ENCODE measurements at regions not wholly inside any gene's neighbourhood (a gene's known extent, or its start where the extent isn't known, plus 50 kb on each side); places are given as distances from the start of the nearest gene placed in this dataset.

DNA sequence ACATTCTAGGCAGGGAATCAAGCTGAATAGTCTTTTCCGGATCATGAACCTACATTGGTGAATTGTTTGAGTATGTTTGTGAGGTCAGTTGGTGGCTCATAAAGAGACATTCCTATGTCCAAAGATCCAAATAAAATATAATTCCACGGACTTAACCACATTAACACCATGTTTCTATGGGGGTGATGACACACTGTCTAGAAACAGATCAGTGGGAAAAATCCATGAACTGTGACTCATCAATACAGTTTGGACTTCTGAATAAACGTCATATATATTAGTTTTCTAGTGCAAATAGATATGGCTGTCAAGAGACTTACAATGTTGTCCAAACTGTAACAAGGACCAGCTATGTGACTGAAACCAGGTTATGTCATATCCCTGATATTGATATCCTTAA lies 509.9 kb upstream of the TYRP1 start:
- TF ChIP-seq CTCF (IDR thresholded peaks at IDR 0.05; ENCODE audit: low read depth, low read length, missing control alignments) = no peak
- no peak for DNase-seq (ENCODE audit: low read depth)
- no peak overlapping the region for H3K4me3 ChIP-seq (ENCODE audit: low read depth, low read length)

- no peak for DNase-seq (ENCODE audit: low read depth)
- no peak overlapping the region for H3K4me3 ChIP-seq (ENCODE audit: low read depth, low read length)
- no peak for TF ChIP-seq CTCF (IDR thresholded peaks at IDR 0.05; ENCODE audit: low read depth, low read length, missing control alignments)
Measured at GRCh38 chr9:12185856-12186255, 507.3 kb upstream of the TYRP1 start.

DNA sequence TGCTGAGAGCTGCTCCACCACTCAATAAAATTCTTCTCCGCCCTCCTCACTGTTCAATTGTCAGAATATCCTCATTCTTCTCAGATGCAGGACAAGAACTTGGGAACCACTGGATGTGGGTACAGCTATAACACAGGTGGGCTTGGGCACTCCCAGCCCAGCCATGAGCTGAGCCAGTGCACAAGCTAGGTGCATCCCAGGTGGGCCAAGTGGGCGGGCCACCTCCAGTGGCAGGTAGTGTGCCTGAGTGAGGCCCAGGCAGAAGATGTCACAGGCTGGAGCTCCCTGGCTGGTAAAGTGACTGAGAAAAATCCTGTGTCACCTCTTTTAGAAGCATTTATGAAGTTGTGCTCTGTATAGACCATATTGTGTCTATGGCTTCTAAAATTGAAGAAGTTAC lies 501.6 kb upstream of the TYRP1 start:
- no peak for DNase-seq (ENCODE audit: low read depth)
- no peak overlapping the region for H3K4me3 ChIP-seq (ENCODE audit: low read depth, low read length)
- no peak for TF ChIP-seq CTCF (IDR thresholded peaks at IDR 0.05; ENCODE audit: low read depth, low read length, missing control alignments)

- no peak for TF ChIP-seq CTCF (IDR thresholded peaks at IDR 0.05; ENCODE audit: low read depth, low read length, missing control alignments)
- no peak overlapping the region for H3K4me3 ChIP-seq (ENCODE audit: low read depth, low read length)
- no peak for DNase-seq (ENCODE audit: low read depth)
Measured at GRCh38 chr9:12194731-12195130, 498.5 kb upstream of the TYRP1 start.

- H3K4me3 ChIP-seq (ENCODE audit: low read depth, low read length) = no peak overlapping the region
- TF ChIP-seq CTCF (IDR thresholded peaks at IDR 0.05; ENCODE audit: low read depth, low read length, missing control alignments) = no peak
- DNase-seq (ENCODE audit: low read depth) = no peak
Measured at GRCh38 chr9:12195456-12195855, 497.7 kb upstream of the TYRP1 start.

DNA sequence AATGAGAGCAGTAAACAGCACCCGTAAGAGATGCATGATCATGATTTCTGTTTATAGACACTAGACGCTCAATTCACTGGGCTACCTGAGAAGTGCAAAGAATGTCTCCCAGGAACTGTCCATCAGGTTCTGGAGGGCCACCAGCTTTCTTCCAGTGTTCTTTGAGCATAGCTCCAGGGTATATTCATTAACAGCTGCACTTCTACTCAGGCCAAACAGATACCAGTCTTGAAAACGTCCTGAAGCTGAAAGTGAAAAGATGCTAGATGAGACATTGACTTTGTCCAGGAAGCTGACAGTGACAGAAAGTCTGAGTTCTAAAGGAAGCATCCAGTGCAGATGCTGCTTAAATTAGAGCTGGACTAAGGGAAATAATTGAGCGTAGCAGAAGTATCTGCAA lies 488.7 kb upstream of the TYRP1 start:
- no peak for TF ChIP-seq CTCF (IDR thresholded peaks at IDR 0.05; ENCODE audit: low read depth, low read length, missing control alignments)
- DNase-seq (ENCODE audit: low read depth) = no peak
- no peak overlapping the region for H3K4me3 ChIP-seq (ENCODE audit: low read depth, low read length)

DNA sequence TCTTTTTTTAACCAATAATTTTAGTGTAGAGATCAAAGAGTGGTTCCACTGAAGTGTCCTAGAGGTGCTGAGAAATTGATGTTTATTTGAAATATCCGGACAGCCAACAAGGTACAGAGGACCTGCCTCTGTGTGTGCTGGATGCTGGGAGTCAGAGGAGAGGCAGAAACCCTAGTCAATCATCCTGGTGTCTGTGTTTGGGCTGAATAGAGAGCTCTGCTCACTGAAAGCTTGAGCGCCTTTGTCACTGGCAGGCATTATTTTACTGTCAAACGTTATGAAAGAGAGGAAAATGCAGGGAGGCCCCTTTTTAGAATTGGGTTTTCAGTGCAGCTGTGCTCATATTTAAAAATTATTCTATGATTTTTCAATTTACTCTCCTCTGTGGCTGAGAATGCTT lies 480.3 kb upstream of the TYRP1 start:
- TF ChIP-seq CTCF (IDR thresholded peaks at IDR 0.05; ENCODE audit: low read depth, low read length, missing control alignments) = no peak
- H3K4me3 ChIP-seq (ENCODE audit: low read depth, low read length) = no peak overlapping the region
- DNase-seq (ENCODE audit: low read depth) = no peak
